ENCODE measurements at regions not wholly inside any gene's neighbourhood (a gene's known extent, or its start where the extent isn't known, plus 50 kb on each side); places are given as distances from the start of the nearest gene placed in this dataset.

- ATAC-seq (no peak), DNase-seq (ENCODE audit: low read depth, low spot score) (no peak)
- no TSS peak for BruUV-seq (replicated peaks)
- Histone ChIP-seq H3K27ac (ENCODE audit: low read length) (no peak overlapping the region), H3K36me3 (ENCODE audit: control insufficient read depth, insufficient read depth, low read length) (no peaks in the 10 kb centered on the region), H3K4me1 (ENCODE audit: control insufficient read depth, insufficient read depth, low read length) (no peaks in the 10 kb centered on the region; the same call in 1 of the 2 replicates), H3K4me3 (ENCODE audit: low read depth in 2 of 2, low read length in 2 of 2) (no peak overlapping the region), H3K9me3 (ENCODE audit: control insufficient read depth, insufficient read depth, low read depth, low read length) (no peaks in the 10 kb centered on the region), H3K27me3 (ENCODE audit: control insufficient read depth, insufficient read depth, low read length) (no peaks in the 10 kb centered on the region)
- in situ Hi-C loops (cut with HindIII; ENCODE audit: low pct_unique_long_range_greater_than_20kb, low sequenced_read_pairs): no loop called here
- intact Hi-C loops (cut with micrococcal nuclease; ENCODE audit: unreplicated experiment): no loop called here
- no peak for TF ChIP-seq REST (IDR thresholded peaks at IDR 0.05; ENCODE audit: insufficient read depth in 1 of 2, low read depth in 2 of 2, low read length in 1 of 2)
- no peak for TF ChIP-seq SIN3A (IDR thresholded peaks at IDR 0.05; ENCODE audit: borderline replicate concordance, insufficient read depth, low read depth, low read length)
- no peak for TF ChIP-seq TCF7L2 (IDR thresholded peaks at IDR 0.05; ENCODE audit: low read depth, low read length)
- no peak for TF ChIP-seq POLR2AphosphoS5 (IDR thresholded peaks at IDR 0.05; ENCODE audit: low read depth, low read length)
- no peak for TF ChIP-seq CTCF (IDR thresholded peaks at IDR 0.05)
- ChIA-PET POLR2A (no interaction called here), CTCF (no interaction called here)
Measured at GRCh38 chr1:198829356-198829755, 190.5 kb downstream of the PTPRC start.

GRCh38 chr1:198829944-198830343 lies 191.1 kb downstream of the PTPRC start:
- POLR2A ChIA-PET: no interaction called here
- H3K36me3 ChIP-seq (ENCODE audit: control insufficient read depth, insufficient read depth, low read length): no peaks in the 10 kb centered on the region
- no peaks in the 10 kb centered on the region; the same call in 1 of the 2 replicates for H3K4me1 ChIP-seq (ENCODE audit: control insufficient read depth, insufficient read depth, low read length)
- H3K4me3 ChIP-seq (ENCODE audit: low read depth in 2 of 2, low read length in 2 of 2): no peak overlapping the region
- no TSS peak for BruUV-seq (replicated peaks)
- no peaks in the 10 kb centered on the region for H3K27me3 ChIP-seq (ENCODE audit: control insufficient read depth, insufficient read depth, low read length)
- CTCF ChIA-PET: no interaction called here
- TF ChIP-seq CTCF (IDR thresholded peaks at IDR 0.05) (no peak), REST (IDR thresholded peaks at IDR 0.05; ENCODE audit: insufficient read depth in 1 of 2, low read depth in 2 of 2, low read length in 1 of 2) (no peak), SIN3A (IDR thresholded peaks at IDR 0.05; ENCODE audit: borderline replicate concordance, insufficient read depth, low read depth, low read length) (no peak), POLR2AphosphoS5 (IDR thresholded peaks at IDR 0.05; ENCODE audit: low read depth, low read length) (no peak), TCF7L2 (IDR thresholded peaks at IDR 0.05; ENCODE audit: low read depth, low read length) (no peak)
- in situ Hi-C loops (cut with HindIII; ENCODE audit: low pct_unique_long_range_greater_than_20kb, low sequenced_read_pairs): no loop called here
- H3K27ac ChIP-seq (ENCODE audit: low read length): no peak overlapping the region
- ATAC-seq: no peak
- no peak for DNase-seq (ENCODE audit: low read depth, low spot score)
- intact Hi-C loops (cut with micrococcal nuclease; ENCODE audit: unreplicated experiment): no loop called here
- no peaks in the 10 kb centered on the region for H3K9me3 ChIP-seq (ENCODE audit: control insufficient read depth, insufficient read depth, low read depth, low read length)
